Ramos (cell line): ENCODE measurements at regions not wholly inside any gene's neighbourhood (a gene's known extent, or its start where the extent isn't known, plus 50 kb on each side); places are given as distances from the start of the nearest gene placed in this dataset.

Experiments used
- in situ Hi-C: fragments of 300-500 bp; cut with MboI; formaldehyde crosslinking; loops from one replicate; pipeline ENCODE4 v1.14.3; 2022; ENCODE audit warnings: low sequenced_read_pairs; ENCODE audit not compliant: unreplicated experiment

DNA sequence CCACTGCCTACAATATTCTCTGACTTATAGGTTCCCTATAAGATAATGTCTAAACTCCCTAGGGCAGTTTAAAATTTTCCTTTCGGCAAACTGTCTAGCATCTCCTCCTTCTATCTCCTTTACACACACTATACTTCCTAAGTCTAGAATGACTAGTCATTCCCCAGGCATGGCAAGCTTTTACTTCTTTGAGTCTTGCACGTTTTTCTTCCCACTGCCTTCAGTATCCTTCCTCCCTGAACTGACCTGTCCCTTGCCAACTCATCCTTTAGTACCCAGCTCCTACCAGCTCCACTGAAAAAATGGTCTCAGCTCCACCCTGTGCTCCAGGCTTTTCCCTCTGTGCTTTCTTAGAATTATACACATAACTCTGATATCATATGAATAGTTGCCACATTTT is 93.8 kb upstream of the KBTBD8 start:
- in situ Hi-C loops: no loop called here

DNA sequence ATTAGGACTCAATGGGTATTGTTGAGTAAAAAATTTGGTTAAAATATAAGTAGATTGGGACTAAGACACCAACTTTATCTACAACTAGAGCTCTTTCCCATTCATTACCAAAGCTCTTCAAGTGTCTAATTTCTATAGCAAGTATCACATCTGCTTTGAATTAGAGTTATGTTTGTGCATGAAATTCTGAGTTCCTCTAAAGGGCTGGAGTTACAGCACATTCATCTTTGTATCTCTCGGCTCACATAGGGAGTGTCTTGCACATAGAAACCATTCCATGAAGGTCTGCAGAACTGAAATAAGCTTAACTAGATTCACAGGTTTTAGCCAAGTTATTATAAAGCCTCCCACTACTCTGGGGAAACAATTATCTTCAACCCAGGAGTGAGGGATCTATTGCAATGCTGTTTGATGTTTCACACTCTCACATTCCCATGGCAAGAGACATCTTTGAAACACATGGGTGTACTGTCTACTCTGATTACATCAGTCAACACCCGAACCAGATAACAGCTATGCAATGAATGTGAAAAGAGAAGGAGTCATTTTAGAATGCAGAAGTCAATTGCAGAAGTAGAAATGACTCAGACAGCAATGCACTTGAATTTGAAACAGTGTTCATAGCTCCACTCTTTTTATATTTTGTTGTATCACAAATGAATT is 93.1 kb upstream of the KBTBD8 start:
- in situ Hi-C loops: no loop called here

DNA sequence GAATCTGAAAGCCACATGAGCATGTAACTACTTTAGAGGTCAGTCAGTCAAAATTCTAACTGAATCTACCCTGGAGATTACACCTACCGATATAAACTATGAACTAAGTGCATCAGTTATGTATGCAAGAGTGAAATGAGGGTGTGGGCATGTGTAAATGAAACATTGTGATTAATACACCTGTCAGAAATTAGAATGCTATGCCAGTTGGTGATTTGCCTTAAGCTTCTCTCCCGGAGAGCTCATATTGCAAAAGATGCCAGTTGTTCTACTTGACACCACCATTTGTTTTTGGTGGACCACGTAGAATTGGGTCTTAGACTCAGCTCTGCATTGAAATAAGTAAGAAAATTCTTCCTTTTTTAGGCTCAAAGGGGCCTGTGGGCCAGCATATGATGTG is 91.0 kb upstream of the KBTBD8 start:
- in situ Hi-C loops: no loop called here

DNA sequence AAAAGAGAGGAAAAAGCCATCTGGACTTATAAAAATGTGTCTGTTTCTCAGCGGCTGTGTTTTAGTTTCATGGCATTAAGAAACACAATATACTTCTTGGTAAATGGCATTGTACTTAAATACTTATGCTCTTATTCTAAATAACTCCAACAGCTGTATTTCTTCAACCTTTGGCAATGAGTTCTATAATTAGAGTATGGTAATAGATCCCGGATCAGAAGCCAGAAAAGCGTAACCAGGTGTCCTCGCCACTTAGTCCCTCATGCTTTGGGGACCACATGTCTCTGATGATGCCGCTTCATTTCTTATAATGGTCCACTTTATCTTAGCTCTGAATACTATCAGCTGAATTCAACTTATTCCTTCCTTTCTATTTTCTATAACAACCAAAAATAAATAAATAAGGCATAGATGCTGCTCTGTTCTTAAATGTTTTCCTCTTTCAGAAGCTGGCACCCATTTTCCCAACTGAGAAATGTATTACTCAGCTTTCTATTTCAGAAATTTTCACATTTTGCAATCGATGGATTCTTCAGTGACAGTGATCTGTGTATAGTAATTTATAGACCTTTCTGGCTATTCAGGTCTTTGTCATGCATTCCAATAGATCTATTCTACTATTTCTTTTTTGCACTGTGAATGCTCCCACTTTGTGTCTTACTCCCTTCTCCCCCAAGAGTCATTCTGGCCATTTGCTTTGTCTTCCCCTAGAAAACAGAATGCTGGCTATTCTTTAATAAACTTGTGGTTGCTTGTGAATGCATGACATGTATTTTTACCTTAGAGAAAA is 87.6 kb upstream of the KBTBD8 start:
- in situ Hi-C loops: no loop called here

DNA sequence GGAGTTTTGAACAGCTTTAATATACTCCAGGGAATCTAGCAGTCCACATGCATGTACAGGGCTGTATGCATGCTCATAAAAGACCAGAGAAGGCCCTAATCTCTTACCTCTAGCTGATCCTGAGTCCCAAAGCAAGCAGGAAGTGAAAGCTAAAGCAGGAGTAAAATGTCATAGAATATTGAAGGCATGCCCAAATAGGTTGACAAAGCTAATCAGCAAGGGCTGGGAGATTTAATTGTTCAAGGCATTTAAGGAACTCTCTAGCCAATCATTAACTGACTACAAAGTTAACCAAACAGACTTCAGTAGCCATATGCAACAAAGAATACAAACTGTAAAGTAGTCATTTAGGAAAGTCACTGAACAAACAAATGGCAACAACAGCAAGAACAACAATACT is 85.8 kb upstream of the KBTBD8 start:
- in situ Hi-C loops: no loop called here

DNA sequence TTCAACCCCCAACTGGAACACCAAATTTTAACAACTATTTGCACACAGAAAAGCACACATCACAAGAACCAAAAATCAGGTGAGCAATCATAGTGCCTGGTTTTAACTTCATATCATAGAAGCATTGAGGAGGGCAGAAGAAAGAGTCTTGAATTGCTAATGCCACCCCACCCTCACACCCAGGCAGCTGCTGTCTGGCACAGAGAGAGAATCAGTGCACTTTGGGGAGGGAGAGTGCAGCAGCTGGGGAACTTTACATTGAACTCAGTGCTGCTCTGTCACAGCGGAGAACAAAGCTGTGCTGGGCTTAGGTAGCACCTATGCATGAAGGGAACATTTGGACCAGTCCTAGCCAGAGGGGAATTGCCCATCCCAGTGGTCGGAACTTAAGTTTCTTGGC is 76.0 kb upstream of the KBTBD8 start:
- in situ Hi-C loops: no loop called here

DNA sequence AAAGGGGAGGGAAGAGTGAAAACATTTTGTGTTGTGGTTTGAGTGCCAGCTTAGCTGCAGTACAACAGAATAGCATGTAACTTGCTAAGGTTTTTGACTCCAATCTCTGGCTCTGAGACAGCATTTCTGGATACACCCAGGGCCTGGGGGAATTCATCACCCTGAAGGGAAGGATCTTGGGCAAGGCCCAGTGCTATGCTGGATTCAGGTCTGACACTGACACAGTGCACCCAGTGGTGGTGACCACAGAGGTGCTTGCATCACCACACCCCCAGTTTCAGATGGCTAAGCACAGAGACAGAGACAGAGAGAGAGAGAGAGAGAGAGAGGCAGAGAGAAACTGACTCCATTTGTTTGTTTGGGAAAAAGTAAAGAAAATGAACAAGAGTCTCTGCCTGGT is 74.1 kb upstream of the KBTBD8 start:
- in situ Hi-C loops: no loop called here

DNA sequence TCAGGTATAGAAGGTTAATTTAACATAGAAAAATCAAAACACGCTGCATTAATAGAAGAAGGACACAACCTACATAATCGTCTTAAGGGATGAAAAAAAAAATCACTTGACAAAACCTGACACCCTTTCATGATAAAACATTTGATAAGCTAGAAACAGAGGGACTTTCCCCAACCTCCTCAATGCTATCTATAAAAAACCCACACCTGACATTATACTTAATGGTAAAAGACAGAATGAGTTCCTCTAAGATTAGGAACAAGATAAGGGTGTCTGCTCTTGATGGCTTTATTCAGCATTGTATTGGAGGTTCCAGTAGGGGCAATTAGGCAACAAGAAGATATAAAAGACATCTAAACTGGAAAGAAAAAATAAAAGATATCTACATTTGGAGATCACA is 69.9 kb upstream of the KBTBD8 start:
- in situ Hi-C loops: loop anchor here (25.0 kb wide), 1 partner anchor 1959 kb away; no protein-coding TSS in a partner anchor

DNA sequence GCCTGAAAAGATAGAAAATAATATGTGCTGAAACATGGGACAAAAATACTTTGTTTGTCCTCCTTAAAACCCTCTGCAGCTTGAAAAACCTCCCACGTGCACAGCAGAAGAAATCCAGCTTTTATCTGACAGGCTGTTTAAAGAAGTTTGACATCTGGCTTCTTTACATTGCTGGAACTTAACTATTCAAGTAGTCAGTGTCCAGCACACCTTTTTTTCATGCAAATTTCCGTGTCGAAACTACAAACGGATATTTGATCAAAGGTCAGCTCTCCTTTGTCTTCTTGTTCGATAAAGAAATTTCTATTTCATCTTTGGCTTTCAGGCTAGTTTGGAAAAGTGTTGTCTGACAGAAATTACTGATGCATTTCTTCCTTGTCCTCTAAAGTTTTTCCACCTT is 66.8 kb upstream of the KBTBD8 start:
- in situ Hi-C loops: loop anchor here (25.0 kb wide), 1 partner anchor 1956 kb away; no protein-coding TSS in a partner anchor

DNA sequence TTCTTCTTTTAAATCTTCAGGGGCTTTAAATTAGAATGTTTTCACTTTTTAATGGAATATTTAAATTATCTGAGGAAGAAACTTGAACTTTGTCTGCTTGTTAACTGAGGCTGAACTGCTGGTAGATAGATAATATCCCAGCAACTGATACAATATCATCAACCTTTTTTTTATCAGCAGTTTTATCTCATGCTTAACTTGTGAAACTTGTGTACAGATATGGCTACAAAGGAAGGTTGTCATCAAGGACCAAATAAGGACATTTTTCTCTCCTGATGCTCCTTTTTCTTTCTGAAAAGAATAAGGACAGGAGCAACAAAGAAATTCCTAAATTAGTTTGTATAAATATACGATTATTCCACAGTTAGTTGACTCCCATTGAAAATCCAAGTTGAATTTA is 66.4 kb upstream of the KBTBD8 start:
- in situ Hi-C loops: loop anchor here (25.0 kb wide), 1 partner anchor 1956 kb away; no protein-coding TSS in a partner anchor

DNA sequence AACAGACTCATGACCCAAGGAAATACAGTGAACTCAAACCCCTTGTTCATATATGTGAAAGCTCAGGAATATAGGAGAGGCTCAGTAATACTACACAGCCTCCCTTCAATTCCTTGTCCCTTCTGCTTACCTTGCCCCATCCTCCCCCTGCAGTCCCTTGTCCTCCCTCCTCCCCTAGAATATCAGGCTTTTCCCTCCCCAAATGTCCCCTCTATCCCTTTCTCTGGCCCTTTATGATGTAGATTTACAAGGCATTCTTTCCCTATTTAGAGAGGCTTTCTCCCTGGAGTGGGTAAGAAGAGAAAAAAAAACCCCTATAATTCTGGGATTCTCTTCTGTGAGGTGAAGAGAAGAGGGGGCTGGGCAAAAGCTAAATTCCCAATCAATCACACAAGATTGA is 64.9 kb upstream of the KBTBD8 start:
- in situ Hi-C loops: loop anchor here (25.0 kb wide), 1 partner anchor 1954 kb away; no protein-coding TSS in a partner anchor

DNA sequence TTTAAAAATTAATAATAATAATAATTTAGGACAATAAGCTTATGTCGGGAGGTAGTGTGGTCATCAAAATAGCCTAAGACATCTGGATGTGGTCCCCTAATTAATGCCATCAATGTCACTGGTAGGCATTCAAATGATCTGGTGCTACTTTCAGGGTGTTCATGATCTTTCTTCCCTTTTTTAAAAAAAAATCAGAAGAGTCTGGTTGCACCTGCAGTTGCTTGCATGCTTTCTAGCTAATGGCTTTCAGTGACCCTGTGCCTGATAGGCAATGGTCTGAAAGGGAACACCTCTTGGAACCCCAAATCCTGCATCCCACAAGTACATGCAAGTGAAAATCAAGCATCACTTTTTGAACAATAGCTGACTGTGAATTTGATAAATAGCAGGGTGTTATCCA is 64.1 kb upstream of the KBTBD8 start:
- in situ Hi-C loops: loop anchor here (25.0 kb wide), 1 partner anchor 1953 kb away; no protein-coding TSS in a partner anchor

DNA sequence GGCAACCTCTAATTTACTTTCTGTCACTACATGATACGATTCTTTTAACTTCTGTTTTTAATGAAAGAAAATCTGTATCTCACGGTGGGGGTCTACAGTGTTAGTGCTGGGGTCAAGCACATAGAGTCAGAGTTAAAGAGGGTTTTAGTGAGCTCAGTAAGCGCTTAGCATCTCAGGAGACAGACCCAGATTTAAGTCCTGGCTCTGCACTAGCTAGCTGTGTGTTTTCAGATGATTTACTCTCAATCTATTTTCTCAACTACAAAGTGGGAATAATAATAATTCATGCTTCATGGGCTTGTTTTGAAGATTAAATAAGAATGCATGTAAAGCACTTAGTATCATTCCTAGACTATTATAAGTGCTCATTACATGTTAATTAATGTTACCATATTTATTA is 63.4 kb upstream of the KBTBD8 start:
- in situ Hi-C loops: loop anchor here (25.0 kb wide), 1 partner anchor 1953 kb away; no protein-coding TSS in a partner anchor

DNA sequence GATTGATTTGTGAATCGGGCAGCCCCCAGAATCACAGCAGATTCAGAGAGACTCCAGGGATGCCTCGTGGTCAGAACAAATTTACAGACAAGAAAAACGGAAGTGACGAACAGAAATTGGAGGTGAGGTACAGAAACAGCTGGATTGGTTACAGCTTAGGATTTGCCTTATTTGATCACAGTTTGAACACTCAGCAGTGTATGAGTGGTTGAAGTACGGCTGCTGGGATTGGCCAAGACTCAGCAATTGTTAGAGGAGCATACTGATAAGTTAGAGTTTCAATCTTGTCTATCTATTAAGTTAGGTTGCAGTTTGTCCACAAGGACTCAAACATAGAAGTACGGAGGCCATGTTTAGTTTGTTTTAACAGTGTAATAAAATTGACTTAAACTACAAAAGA is 61.1 kb upstream of the KBTBD8 start:
- in situ Hi-C loops: loop anchor here (25.0 kb wide), 1 partner anchor 1950 kb away; no protein-coding TSS in a partner anchor

DNA sequence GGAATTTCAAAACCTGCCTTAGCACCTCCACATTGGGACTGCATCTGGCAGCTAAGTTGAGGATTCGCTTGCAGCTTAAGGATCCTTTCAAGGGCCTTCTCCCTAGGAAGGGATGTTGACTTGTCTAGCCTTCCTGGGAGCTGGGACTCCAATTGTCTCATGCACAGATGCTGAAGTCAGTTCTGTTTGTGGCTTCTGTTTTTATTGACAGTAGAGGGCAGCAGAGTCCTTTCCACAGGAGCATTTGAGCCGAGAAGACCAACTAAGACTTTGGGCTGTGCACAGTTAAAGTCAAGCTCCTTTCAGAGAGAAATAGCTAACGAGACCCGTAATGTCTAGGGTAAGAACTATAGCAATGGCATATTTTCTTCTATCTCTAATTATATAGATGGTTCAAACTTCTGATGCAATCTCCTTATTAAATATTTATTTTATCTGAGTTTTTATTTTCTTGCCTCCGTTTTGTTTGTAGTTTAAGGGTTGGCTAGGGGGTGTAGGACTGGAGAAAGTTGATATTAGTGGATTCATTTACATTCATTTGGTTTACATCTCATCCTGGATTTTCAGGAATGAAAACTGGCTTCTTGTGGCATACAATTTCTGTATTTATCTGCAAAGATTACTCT is 59.7 kb upstream of the KBTBD8 start:
- in situ Hi-C loops: loop anchor here (25.0 kb wide), 1 partner anchor 1949 kb away; no protein-coding TSS in a partner anchor

DNA sequence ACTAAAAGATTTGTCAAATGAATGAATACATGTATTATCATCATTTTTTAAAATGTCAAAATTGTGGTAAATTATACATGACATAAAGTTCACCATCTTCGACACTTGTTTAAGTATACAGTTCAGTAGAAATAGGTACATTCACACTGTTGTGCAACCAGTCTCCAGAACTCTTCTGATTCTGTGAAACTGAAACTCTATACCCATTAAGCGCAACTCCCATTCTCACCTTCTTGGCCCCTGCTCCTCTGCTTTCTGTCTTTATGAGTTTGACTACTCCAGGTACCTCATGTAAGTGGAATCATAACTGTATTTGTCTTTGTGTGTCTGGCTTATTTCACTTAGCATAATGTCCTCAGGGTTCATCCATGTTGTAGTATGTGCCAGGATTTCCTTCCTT is 50.1 kb upstream of the KBTBD8 start:
- in situ Hi-C loops: loop anchor here (25.0 kb wide), 1 partner anchor 1939 kb away; no protein-coding TSS in a partner anchor
